Stimulated activated CD4-positive, alpha-beta T cell treated with anti-CD3 and anti-CD28 coated beads, TNF-alpha, amount 100 ng/mL, for 24 hours (primary cell): ENCODE measurements at regions not wholly inside any gene's neighbourhood (a gene's known extent, or its start where the extent isn't known, plus 50 kb on each side); places are given as distances from the start of the nearest gene placed in this dataset.
"Not testable (repeated sequence)": the region's sequence is repeated elsewhere in the genome, so short reads cannot be mapped to it uniquely, and the experiment has no call there.

Experiments
- DNase-seq, 3 experiments: peaks; one replicate each; pipeline ENCODE4 v3.0.0-alpha.2; 2020; ENCODE audit warnings: low read depth in 3 of 3

- DNase-seq, result no peak
Measured at GRCh38 chr6:27544612-27545260, 71.8 kb upstream of the ZNF184 start.

GRCh38 chr6:27544135-27544534, 71.2 kb upstream of the ZNF184 start:
- DNase-seq, result not testable (repeated sequence)

GRCh38 chr6:27542485-27542884, 69.6 kb upstream of the ZNF184 start:
- no peak for DNase-seq

GRCh38 chr6:27541933-27542297, 69.0 kb upstream of the ZNF184 start:
- no peak for DNase-seq

- DNase-seq, result peak in 1 of 3 experiments; percentile 37
Measured at GRCh38 chr6:27541212-27541932, 68.5 kb upstream of the ZNF184 start.

- no peak for DNase-seq
Measured at GRCh38 chr6:27539551-27539950, 66.6 kb upstream of the ZNF184 start.

- no peak for DNase-seq
Measured at GRCh38 chr6:27532820-27533538, 60.1 kb upstream of the ZNF184 start.

GRCh38 chr6:27531772-27532459, 59.0 kb upstream of the ZNF184 start:
- DNase-seq, result no peak

GRCh38 chr6:27529796-27530195, 56.9 kb upstream of the ZNF184 start:
- DNase-seq, result not testable (repeated sequence)

GRCh38 chr6:27528714-27529113, 55.8 kb upstream of the ZNF184 start:
- no peak for DNase-seq
